ENCODE measurements at regions not wholly inside any gene's neighbourhood (a gene's known extent, or its start where the extent isn't known, plus 50 kb on each side); places are given as distances from the start of the nearest gene placed in this dataset.

DNA sequence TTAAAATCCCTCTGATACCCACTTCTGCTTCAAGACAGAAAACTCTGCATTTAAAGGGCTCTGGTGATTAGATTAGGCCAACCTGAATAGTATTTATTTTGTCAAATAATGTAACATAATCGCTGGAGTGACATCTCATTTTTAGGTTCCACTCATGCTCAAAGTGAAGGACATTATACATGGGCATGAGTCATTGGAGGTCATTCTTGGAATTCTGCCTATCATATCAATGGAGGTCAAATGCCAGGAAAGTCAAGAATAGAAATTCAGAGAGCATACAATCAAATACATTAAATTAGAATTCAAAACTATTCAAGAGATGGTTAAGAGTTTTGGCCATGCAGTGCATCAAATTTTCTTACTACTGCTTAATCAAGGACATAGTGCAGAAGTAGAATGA is 50.8 kb upstream of the PRSS1 start:
- Histone ChIP-seq H3K36me3 (no peaks in the 10 kb centered on the region), H3K4me3 (no peak overlapping the region), H3K4me1 (no peaks in the 10 kb centered on the region), H3K27ac (no peak overlapping the region), H3K9me3 (no peaks in the 10 kb centered on the region), H3K27me3 (no peaks in the 10 kb centered on the region)
- intact Hi-C loops (cut with DNase I): no loop called here
- WGBS, 2 donors: 75 to 86% methylated on average over 1 of the region's 1 CpG
- DNase-seq: no peak
- TF ChIP-seq CTCF (IDR thresholded peaks at IDR 0.05): no peak
- no peak for TF ChIP-seq POLR2A (IDR thresholded peaks at IDR 0.05)

DNA sequence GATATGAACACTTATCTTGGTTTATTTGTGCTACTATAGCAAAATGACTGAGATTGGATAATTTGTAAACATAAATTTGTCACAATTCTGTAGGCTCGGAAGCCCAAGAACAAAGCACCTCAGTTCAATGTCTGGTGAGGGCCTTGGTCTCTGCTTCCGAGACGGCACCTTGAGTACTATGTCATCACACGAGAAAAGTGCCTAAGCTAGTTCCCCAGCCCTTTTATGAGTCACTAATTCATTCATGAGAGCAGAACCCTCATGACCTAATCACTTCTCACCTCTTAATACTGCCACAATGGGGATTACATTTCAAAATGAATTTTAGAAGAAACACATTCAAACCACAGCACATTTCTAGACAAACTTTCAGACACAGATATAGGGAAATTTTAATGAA is 52.0 kb upstream of the PRSS1 start:
- DNase-seq: no peak
- intact Hi-C loops (cut with DNase I): no loop called here
- TF ChIP-seq CTCF (IDR thresholded peaks at IDR 0.05) (no peak), POLR2A (IDR thresholded peaks at IDR 0.05) (no peak)
- Histone ChIP-seq H3K9me3 (no peaks in the 10 kb centered on the region), H3K4me3 (no peak overlapping the region), H3K36me3 (no peaks in the 10 kb centered on the region), H3K27me3 (no peaks in the 10 kb centered on the region), H3K4me1 (no peaks in the 10 kb centered on the region), H3K27ac (no peak overlapping the region)
- WGBS, 2 donors: 28 to 44% methylated on average over 4 of the region's 4 CpGs

DNA sequence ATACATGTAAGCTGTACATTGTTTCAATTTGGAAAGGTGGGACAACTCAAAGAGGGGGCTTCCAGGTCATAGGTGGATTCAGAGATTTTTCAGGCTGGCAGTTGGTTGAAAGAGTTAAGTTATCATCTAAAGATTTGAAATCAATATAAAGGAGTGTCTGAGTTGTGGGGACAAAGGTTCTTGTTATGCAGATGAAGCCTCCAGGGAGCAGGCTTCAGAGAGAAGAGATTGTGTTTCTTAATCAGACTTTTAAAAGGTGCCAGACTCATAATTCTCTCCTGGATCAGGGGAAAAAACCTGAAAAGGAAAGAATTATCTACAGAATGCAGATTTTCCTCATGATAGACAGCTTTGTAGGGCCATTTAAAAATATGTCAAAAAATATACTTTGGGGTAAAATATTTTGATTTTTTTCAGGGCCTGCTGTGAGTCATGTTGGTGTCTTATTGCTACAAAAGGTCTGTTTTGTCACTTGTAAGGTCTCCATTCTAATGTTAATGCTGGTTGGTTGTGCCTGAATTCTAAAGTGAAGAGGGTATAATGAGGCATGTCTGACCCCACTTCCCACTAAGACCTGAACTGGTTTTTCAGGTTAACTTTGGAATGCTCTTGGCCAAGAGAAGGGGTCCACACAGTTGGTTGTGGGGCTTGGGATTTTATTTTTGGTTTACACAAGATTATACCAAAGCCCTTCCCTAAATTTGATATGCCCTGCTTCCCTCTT is 52.7 kb upstream of the PRSS1 start:
- TF ChIP-seq CTCF (IDR thresholded peaks at IDR 0.05): no peak
- no peak for TF ChIP-seq POLR2A (IDR thresholded peaks at IDR 0.05)
- no peaks in the 10 kb centered on the region for H3K9me3 ChIP-seq

GRCh38 chr7:142693911-142694310 is 55.4 kb upstream of the PRSS1 start:
- Histone ChIP-seq H3K36me3 (no peaks in the 10 kb centered on the region), H3K9me3 (no peaks in the 10 kb centered on the region), H3K27me3 (no peaks in the 10 kb centered on the region), H3K4me1 (no peaks in the 10 kb centered on the region), H3K27ac (no peak overlapping the region), H3K4me3 (no peak overlapping the region)
- intact Hi-C loops (cut with DNase I): no loop called here
- DNase-seq: no peak
- TF ChIP-seq CTCF (IDR thresholded peaks at IDR 0.05): no peak
- no peak for TF ChIP-seq POLR2A (IDR thresholded peaks at IDR 0.05)

More for the DNA sequence above, 52.7 kb upstream of the PRSS1 start:
- DNase-seq: no peak
- Histone ChIP-seq H3K4me3 (no peak overlapping the region), H3K27me3 (no peaks in the 10 kb centered on the region), H3K27ac (no peak overlapping the region), H3K36me3 (no peaks in the 10 kb centered on the region), H3K4me1 (no peaks in the 10 kb centered on the region)
- intact Hi-C loops (cut with DNase I): no loop called here

DNA sequence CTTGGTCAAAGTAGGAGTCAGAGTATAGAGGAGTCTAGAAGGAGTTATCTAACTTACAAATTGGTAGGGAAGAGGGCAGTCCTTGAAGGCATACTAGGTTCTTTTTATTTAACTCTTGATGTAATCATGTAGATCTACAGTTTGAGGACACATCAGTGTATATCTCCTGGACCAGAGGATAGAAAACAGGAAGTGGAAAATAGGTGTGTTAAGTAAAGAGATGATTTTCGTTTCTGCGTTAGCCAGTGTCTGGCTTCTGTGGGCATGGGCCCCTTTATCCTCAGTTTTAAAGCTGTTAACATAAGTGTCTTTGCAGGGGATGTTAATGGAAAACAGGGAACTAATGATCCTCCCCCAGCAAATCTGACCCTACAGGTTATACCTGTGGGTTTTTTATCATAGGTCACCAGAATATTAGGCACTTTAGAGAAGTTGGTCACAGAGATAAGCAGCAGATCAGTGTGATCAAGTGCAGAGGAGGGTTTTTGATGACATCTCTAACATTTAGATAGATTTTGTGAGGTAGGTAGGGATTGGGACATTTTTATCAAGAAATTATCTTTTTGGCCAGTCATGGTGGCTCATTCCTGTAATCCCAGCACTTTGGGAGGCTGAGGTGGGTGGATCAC is 58.6 kb upstream of the PRSS1 start:
- no peak overlapping the region for H3K27ac ChIP-seq
- H3K9me3 ChIP-seq: no peaks in the 10 kb centered on the region
- no peak overlapping the region for H3K4me3 ChIP-seq
- H3K36me3 ChIP-seq: no peaks in the 10 kb centered on the region
- DNase-seq: no peak
- no peaks in the 10 kb centered on the region for H3K27me3 ChIP-seq
- intact Hi-C loops (cut with DNase I): no loop called here
- no peak for TF ChIP-seq POLR2A (IDR thresholded peaks at IDR 0.05)
- WGBS, 2 donors: 63 to 79% methylated on average over 2 of the region's 2 CpGs
- H3K4me1 ChIP-seq: no peaks in the 10 kb centered on the region
